ENCODE measurements at regions not wholly inside any gene's neighbourhood (a gene's known extent, or its start where the extent isn't known, plus 50 kb on each side); places are given as distances from the start of the nearest gene placed in this dataset.

DNA sequence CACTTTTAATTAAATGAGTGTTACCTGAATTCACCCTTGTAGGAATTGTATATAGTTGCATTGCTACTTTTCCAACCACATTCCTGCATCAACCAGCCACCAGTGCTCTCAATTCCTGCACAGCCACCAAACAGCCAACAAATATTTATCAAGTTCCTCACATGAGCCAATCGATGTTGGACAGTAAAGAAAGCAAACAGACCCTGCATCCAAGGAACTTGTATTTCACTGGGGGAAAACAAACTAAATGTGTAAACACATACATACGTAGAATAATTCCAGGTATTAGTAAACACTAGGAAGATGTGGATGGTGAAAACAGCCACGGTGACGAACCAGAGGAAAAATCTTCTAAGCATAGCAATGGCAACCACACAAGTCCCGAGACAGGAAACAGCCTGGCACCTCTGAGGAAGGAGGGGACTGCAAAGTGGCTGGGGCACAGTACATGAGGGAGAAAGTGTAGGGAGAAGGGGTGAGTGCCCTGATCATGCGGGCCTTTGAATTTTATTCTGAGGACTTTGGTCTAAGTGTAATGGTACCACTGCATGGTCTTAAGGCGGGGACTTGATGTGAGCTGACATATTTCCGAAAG, 111.2 kb downstream of the XRCC2 start:
- TF ChIP-seq, protein P1, sequence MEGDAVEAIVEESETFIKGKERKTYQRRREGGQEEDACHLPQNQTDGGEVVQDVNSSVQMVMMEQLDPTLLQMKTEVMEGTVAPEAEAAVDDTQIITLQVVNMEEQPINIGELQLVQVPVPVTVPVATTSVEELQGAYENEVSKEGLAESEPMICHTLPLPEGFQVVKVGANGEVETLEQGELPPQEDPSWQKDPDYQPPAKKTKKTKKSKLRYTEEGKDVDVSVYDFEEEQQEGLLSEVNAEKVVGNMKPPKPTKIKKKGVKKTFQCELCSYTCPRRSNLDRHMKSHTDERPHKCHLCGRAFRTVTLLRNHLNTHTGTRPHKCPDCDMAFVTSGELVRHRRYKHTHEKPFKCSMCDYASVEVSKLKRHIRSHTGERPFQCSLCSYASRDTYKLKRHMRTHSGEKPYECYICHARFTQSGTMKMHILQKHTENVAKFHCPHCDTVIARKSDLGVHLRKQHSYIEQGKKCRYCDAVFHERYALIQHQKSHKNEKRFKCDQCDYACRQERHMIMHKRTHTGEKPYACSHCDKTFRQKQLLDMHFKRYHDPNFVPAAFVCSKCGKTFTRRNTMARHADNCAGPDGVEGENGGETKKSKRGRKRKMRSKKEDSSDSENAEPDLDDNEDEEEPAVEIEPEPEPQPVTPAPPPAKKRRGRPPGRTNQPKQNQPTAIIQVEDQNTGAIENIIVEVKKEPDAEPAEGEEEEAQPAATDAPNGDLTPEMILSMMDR (IDR thresholded peaks at IDR 0.05): no peak
- TF ChIP-seq EZH2 (IDR thresholded peaks at IDR 0.05; ENCODE audit: borderline replicate concordance, insufficient read depth, low read depth, low read length, poor library complexity, severe bottlenecking): no peak

Measured in B cell (primary cell).